Kidney tubule cell (primary cell): ENCODE measurements at regions not wholly inside any gene's neighbourhood (a gene's known extent, or its start where the extent isn't known, plus 50 kb on each side); places are given as distances from the start of the nearest gene placed in this dataset.
"Not testable (repeated sequence)": the region's sequence is repeated elsewhere in the genome, so short reads cannot be mapped to it uniquely, and the experiment has no call there.

ENCODE experiments used
- DNase-seq: peaks from one replicate; pipeline ENCODE4 v3.0.0-alpha.2; 2018; ENCODE audit warnings: low spot score

DNA sequence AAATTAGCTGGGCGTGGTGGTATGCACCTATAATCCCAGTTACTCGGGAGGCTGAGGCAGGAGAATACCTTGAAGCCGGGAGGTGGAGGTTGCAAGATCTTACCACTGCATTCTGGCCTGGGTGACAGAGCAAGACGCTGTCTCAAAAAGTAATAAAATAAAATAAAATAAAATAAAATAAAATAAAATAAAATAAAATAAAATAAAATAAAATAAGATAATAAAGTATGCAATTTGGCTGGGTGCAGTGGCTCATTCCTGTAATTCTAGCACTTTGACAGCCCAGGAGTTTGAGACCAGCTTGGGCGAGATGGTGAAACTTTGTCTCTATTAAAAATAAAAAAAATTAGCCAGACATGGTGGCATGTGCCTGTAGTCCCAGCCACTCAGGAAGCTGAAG, 85.6 kb upstream of the XPO1 start:
- DNase-seq, result no peak

DNA sequence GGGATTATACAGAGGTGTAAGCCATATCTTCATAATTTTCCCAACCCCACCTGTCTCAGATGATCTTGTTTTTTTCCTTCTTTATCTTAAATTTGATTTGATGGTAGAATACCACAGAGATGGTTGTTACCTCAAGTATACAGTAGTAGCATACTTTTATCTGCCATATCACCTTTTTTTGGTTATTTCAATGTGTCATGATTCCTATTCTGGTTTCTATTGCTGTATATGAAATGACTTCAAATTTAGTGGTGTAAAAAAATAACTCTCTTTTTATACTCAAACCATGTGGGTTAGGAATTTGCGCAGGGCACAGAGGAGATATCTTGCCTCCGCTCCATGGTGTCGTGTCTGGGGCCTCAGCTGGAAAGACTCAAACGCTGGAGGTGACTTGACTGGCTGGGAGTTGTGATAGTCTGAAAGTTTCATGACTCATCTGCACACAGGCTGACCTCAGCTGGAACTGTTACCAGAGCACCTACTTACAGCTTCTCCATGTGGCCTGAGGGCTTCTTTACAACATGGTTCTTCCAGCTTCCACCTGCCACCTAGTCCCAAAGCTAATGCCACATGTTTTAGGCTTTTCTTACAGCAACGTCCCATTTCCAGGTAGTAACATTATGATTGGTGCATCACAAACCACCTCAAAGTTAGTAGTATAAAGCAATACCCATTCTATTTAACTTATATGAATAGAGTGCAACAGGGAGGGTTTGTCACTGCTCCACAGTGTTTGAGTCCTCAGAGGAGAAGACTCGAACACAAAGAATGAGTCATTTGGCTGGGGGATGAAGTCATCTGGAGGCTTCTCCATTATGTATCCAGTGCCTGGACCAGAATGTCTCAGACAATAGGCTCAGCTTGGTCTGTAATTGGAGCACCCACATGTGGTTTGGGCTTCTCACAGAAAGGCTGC, 82.3 kb upstream of the XPO1 start:
- DNase-seq, result peak; percentile 78

DNA sequence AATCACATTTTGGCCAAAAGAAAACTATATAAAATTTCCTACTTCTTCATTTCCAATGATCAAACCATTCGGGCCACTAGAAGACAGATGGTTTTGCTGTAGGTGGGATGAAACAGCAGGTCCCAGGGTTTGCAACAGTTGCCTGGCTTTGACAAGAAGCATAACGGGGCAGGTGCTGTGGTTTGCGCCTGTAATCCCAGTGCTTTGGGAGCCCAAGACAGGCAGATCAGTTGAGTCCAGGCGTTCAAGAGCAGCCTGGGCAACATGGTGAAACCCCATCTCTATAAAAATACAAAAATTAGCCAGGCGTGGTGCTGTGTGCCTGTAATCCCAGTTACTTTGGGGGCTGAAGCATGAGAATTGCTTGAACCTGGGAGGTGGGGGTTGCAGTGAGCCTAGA, 81.4 kb upstream of the XPO1 start:
- DNase-seq, result no peak

DNA sequence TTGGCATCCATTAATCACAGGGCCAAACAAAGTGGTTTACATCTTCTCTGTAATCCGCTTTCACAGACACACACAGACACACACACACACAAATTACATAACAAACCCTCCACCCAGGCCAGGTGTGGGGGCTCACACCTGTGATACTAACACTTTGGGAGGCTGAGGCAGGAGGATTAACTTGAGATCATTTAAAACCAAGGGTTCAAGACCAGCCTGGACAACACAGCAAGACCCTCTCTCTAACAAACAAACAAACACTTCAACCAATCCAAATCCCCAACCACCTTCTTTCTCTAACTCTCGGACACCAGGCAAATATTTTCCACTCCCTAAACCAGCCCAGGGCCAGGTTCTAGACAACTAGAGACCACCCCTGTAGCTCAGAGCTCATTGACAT, 79.5 kb upstream of the XPO1 start:
- no peak for DNase-seq

DNA sequence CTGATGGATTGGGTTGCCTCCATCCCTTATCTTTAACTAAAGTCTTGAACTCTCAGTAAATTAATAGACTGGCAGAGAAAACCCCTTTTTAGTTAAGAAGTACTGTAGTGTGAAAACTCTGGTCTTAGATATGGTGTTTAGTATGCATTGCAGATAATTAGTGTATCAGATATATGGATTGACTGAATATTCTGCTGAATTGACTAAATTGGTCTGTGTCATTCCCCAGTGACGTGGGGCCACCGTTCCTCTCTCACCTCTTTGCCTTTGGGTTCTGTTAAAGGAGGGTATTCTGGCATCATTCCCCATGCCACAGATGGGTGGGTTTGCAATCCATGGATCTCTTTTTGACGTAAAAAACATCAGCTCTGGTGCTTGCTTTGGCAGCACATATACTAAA, 67.1 kb upstream of the XPO1 start:
- no peak for DNase-seq

DNA sequence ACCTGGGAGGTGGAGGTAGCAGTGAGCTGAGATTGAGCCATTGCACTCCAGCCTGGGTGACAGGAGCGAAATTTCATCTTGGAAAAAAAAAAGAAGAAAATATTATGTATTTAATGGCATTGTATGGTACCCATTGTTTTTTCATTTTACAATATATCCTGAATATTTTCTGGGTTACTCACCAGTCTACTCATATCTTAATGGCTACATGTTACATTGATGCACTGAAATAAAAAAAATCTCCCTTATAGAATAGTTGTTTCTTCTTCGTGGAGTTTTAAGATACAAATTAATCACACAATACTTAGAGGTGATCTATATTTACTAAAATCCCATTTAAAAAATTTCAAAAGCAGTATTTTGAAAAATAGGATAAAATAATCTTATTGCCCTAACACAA, 66.3 kb upstream of the XPO1 start:
- no peak for DNase-seq

DNA sequence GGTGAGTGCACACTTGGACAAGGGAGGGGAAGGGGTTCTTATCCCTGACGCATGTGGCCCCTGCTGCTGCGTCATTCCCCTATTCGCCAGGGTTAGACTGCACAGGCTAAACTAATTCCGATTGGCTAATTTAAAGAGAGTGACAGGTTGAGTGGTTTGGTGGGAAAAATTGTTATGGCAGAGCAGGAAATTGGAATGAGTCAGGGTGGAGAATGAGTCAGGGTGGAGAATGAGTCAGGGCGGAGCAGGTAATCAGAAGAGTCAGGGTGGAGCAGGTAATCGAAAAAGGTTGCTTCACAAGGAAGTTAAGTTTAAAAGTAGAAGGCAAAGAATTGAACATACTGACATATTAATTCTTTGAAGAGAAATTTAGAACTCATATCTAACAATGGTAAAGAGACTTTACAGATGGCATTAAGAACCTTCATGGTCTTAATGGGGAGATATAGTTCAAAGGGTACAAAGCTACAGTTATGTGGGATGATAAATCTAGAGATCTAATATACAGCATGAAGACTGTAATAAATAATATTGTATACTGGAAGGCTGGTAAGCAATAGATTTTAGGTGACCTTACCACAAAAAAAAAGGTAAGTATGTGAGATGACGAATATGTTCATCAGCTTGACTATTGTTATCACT, 60.5 kb upstream of the XPO1 start:
- DNase-seq, result peak; percentile 60

DNA sequence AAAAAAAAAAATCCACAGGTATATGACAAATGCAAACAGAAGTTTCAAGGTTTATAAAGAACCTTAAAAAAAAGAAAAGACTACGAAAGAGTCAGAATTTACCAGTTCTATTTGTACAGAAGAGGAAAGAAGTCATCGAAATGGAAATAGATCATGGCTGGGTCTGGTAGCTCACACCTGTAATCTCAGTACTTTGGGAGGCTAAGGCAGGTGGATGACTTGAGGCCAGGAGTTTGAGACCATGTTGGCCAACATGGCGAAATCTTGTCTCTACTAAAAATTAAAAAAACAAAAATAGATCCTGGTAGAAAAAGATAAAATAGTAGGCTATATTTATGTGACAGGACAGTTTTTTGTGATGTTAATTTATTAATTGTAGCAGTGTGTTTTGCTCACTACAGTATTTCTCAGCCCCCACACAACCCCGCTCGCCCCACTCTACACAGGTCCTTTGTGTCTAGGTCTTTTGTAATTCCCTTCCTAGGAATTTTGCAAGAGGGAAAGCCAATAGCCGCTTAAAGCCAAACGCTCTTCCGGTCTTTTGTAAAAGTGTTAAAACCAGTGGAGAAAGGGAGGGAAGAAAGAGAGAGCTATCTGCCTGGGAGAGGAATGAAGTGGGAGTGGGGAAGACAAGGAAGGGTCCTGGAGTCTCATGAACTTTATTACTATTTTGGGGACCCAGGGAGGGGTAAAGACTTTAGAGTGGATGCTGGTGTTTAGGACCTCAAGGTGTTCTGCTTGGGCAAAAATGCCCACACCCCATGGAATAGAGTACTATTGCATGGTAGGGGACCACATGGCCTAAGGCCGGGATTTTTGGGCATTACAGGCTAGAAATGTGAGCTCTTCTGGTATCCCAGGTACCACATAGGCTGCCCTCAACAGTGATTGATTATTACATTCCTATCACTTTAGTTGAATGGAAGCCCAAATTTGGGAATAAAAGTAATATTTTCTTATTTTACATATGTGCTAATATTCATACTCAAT, 59.4 kb upstream of the XPO1 start:
- no peak for DNase-seq

DNA sequence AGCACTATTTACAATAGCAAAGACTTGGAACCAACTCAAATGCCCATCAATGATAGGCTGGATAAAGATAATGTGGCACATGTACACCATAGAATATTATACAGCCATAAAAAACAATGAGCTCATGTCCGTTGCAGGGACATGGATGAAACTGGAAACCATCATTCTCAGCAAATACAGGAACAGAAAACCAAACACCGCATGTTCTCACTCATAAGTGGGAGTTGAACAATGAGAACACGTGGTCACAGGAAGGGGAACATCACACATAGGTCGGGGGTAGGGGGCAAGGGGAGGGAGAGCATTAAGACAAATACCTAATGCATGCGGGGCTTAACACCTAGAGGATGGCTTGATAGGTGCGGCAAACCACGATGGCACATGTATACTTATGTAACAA, 56.0 kb upstream of the XPO1 start:
- not testable (repeated sequence) for DNase-seq

DNA sequence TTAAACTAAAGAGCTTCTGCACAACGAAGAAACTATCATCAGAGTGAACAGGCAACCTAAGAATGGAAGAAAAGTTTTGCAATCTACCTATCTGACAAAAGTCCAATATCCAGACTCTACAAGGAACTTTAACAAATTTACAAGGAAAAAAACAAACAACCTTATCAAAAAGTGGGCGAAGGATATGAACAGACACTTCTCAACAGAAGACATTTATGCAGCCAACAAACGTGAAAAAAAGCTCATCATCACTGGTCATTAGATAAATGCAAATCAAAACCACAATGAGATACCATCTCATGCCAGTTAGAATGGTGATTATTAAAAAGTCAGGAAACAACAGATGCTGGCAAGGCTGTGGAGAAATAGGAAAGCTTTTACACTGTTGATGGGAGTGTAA, 55.5 kb upstream of the XPO1 start:
- DNase-seq, result not testable (repeated sequence)

DNA sequence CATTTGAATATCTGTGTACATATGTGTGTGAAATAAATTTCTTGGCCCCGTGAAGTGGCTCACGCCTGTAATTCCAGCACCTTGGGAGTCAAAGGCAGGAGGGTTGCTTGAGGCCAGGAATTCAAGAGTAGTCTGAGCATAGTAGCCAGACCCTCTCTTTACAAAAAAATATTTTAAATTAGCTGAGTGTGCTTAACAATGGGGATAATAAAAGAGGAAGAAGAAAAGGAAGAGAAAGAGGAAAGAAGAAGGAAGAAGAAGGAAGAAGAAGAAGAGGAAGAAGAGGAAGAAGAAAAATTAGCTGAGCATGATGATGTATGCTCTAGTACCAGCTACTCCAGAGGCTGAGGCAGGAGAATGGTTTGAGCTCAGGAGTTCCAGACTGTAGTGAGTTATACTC, 52.1 kb upstream of the XPO1 start:
- DNase-seq, result no peak

DNA sequence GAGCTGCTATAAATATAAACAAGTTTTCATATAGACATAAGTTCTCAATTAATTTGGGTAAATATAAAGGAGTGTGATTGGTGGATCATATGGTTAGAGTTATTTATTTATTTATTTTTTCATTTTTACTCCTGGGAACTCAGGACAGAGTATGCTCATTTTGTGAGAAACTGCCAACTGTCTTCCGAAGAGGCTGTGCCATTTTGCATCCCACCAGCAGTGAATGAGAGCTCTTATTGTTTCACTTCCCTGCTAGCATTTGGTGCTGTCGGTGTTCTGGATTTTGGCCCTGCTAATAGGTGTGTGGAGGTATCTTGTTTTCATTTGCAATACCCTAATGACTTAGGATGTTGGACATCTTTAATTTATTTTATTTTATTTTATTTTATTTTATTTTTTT, 50.4 kb upstream of the XPO1 start:
- DNase-seq, result no peak
